ENCODE measurements at regions not wholly inside any gene's neighbourhood (a gene's known extent, or its start where the extent isn't known, plus 50 kb on each side); places are given as distances from the start of the nearest gene placed in this dataset.
"Not testable (repeated sequence)": the region's sequence is repeated elsewhere in the genome, so short reads cannot be mapped to it uniquely, and the experiment has no call there.

GRCh38 chr3:64783200-64783599 is 95.4 kb upstream of the ADAMTS9 start:
- intact Hi-C loops (cut with micrococcal nuclease; ENCODE audit: unreplicated experiment): no loop called here
- ChIA-PET POLR2A (no interaction called here), CTCF (no interaction called here)
- Histone ChIP-seq H3K36me3 (ENCODE audit: control insufficient read depth, insufficient read depth, low read length) (no peaks in the 10 kb centered on the region), H3K9me3 (peaks cover 11% of the 10 kb centered on the region), H3K4me1 (no peaks in the 10 kb centered on the region), H3K27me3 (replicated peaks; ENCODE audit: control insufficient read depth, insufficient read depth, low read length) (no peaks in the 10 kb centered on the region), H3K4me3 (ENCODE audit: low read depth, low read length) (no peak overlapping the region)
- Mint-ChIP-seq H3K36me3 (ENCODE audit: insufficient read depth, unreplicated experiment) (no peaks in the 10 kb centered on the region), H3K4me1 (ENCODE audit: low read depth, unreplicated experiment) (no peaks in the 10 kb centered on the region), H3K27ac (ENCODE audit: unreplicated experiment) (no peak overlapping the region), H3K27me3 (ENCODE audit: insufficient read depth, unreplicated experiment) (no peaks in the 10 kb centered on the region), H3K4me3 (ENCODE audit: unreplicated experiment) (no peak overlapping the region), H3K9me3 (ENCODE audit: unreplicated experiment) (peaks cover 29% of the 10 kb centered on the region)
- DNase-seq: no peak
- no peak for TF ChIP-seq CTCF (IDR thresholded peaks at IDR 0.05; ENCODE audit: insufficient read depth in 1 of 2, low read depth in 1 of 2, low read length in 1 of 2, severe bottlenecking in 1 of 2, unreplicated experiment in 1 of 2)
- BruUV-seq (replicated peaks): no TSS peak

- H3K27ac Mint-ChIP-seq (ENCODE audit: unreplicated experiment); CTCF ChIA-PET: not testable (repeated sequence)
Measured at GRCh38 chr3:64780923-64781322, 93.1 kb upstream of the ADAMTS9 start.

DNA sequence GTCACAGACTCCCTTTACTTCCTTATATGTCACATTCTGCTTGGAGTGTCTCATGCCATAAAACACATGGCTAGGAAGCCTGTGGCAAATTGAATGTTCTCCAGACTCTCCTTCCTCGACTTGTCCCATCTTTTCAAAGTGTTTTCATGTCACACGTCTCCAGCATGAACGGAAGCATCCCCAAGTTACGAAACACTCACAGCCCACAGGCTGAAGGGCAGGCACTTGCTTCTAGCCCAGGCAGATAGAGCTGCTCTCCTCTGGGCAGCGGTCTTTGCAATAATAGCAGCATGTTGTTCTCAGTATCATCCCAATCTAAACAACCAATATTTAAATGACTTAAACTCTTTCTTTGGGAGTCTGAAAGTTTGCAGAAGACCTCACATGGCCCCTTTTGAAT is 85.3 kb upstream of the ADAMTS9 start:
- Mint-ChIP-seq H3K36me3 (ENCODE audit: insufficient read depth, unreplicated experiment) (no peaks in the 10 kb centered on the region), H3K4me3 (ENCODE audit: unreplicated experiment) (no peak overlapping the region), H3K9me3 (ENCODE audit: unreplicated experiment) (peaks cover 16% of the 10 kb centered on the region), H3K27ac (ENCODE audit: unreplicated experiment) (no peak overlapping the region), H3K27me3 (ENCODE audit: insufficient read depth, unreplicated experiment) (no peaks in the 10 kb centered on the region), H3K4me1 (ENCODE audit: low read depth, unreplicated experiment) (no peaks in the 10 kb centered on the region)
- no peaks in the 10 kb centered on the region for H3K27me3 ChIP-seq (replicated peaks; ENCODE audit: control insufficient read depth, insufficient read depth, low read length)
- no peak overlapping the region for H3K4me3 ChIP-seq (ENCODE audit: low read depth, low read length)
- no peak for TF ChIP-seq CTCF (IDR thresholded peaks at IDR 0.05; ENCODE audit: insufficient read depth in 1 of 2, low read depth in 1 of 2, low read length in 1 of 2, severe bottlenecking in 1 of 2, unreplicated experiment in 1 of 2)
- ChIA-PET POLR2A (no interaction called here), CTCF (no interaction called here)
- BruUV-seq (replicated peaks): no TSS peak
- no peak for DNase-seq
- H3K9me3 ChIP-seq: peaks cover 2% of the 10 kb centered on the region; the same call in 1 of the 2 replicates
- intact Hi-C loops (cut with micrococcal nuclease; ENCODE audit: unreplicated experiment): no loop called here
- no peaks in the 10 kb centered on the region for H3K4me1 ChIP-seq
- H3K36me3 ChIP-seq (ENCODE audit: control insufficient read depth, insufficient read depth, low read length): no peaks in the 10 kb centered on the region

More at GRCh38 chr3:64780923-64781322, 93.1 kb upstream of the ADAMTS9 start:
- POLR2A ChIA-PET; H3K4me3 Mint-ChIP-seq (ENCODE audit: unreplicated experiment); H3K4me1 ChIP-seq; H3K27me3 ChIP-seq (replicated peaks; ENCODE audit: control insufficient read depth, insufficient read depth, low read length); H3K27me3 Mint-ChIP-seq (ENCODE audit: insufficient read depth, unreplicated experiment); H3K36me3 ChIP-seq (ENCODE audit: control insufficient read depth, insufficient read depth, low read length); DNase-seq; intact Hi-C loops (cut with micrococcal nuclease; ENCODE audit: unreplicated experiment); H3K36me3 Mint-ChIP-seq (ENCODE audit: insufficient read depth, unreplicated experiment); H3K4me1 Mint-ChIP-seq (ENCODE audit: low read depth, unreplicated experiment); H3K4me3 ChIP-seq (ENCODE audit: low read depth, low read length); BruUV-seq (replicated peaks): not testable (repeated sequence)
- peaks cover 38% of the 10 kb centered on the region for H3K9me3 Mint-ChIP-seq (ENCODE audit: unreplicated experiment)
- peaks cover 13% of the 10 kb centered on the region for H3K9me3 ChIP-seq

DNA sequence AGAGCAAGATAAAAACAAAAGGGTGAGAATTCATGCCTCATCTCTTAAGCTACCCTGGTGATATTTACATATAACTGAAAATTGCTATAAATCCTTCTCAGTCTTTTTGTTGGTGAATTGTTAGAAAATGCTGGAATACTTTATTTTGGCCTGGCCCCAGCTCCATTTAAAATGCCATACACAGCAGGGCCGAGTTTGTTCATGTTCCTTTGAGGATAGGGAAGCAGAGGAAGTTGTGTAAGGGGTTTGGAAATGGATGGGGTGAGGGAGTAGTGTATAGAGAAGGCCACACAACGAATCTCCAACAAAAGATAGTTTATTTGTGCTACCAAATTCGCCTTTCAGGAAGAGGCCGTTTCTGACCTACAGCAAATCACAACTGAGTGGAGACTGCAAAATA is 78.6 kb upstream of the ADAMTS9 start:
- H3K27me3 Mint-ChIP-seq (ENCODE audit: insufficient read depth, unreplicated experiment): no peaks in the 10 kb centered on the region
- no peaks in the 10 kb centered on the region for H3K4me1 Mint-ChIP-seq (ENCODE audit: low read depth, unreplicated experiment)
- no peak overlapping the region for H3K4me3 Mint-ChIP-seq (ENCODE audit: unreplicated experiment)
- H3K27ac Mint-ChIP-seq (ENCODE audit: unreplicated experiment): no peak overlapping the region
- Histone ChIP-seq H3K4me3 (ENCODE audit: low read depth, low read length) (no peak overlapping the region), H3K4me1 (no peaks in the 10 kb centered on the region), H3K27me3 (replicated peaks; ENCODE audit: control insufficient read depth, insufficient read depth, low read length) (no peaks in the 10 kb centered on the region), H3K36me3 (ENCODE audit: control insufficient read depth, insufficient read depth, low read length) (no peaks in the 10 kb centered on the region), H3K9me3 (no peaks in the 10 kb centered on the region)
- POLR2A ChIA-PET: no interaction called here
- DNase-seq: no peak
- BruUV-seq (replicated peaks): no TSS peak
- no peaks in the 10 kb centered on the region for H3K9me3 Mint-ChIP-seq (ENCODE audit: unreplicated experiment)
- intact Hi-C loops (cut with micrococcal nuclease; ENCODE audit: unreplicated experiment): no loop called here
- CTCF ChIA-PET: no interaction called here
- H3K36me3 Mint-ChIP-seq (ENCODE audit: insufficient read depth, unreplicated experiment): no peaks in the 10 kb centered on the region
- TF ChIP-seq CTCF (IDR thresholded peaks at IDR 0.05; ENCODE audit: insufficient read depth in 1 of 2, low read depth in 1 of 2, low read length in 1 of 2, severe bottlenecking in 1 of 2, unreplicated experiment in 1 of 2): no peak

All from Caco-2 (cell line).